ENCODE measurements at regions not wholly inside any gene's neighbourhood (a gene's known extent, or its start where the extent isn't known, plus 50 kb on each side); places are given as distances from the start of the nearest gene placed in this dataset.

DNA sequence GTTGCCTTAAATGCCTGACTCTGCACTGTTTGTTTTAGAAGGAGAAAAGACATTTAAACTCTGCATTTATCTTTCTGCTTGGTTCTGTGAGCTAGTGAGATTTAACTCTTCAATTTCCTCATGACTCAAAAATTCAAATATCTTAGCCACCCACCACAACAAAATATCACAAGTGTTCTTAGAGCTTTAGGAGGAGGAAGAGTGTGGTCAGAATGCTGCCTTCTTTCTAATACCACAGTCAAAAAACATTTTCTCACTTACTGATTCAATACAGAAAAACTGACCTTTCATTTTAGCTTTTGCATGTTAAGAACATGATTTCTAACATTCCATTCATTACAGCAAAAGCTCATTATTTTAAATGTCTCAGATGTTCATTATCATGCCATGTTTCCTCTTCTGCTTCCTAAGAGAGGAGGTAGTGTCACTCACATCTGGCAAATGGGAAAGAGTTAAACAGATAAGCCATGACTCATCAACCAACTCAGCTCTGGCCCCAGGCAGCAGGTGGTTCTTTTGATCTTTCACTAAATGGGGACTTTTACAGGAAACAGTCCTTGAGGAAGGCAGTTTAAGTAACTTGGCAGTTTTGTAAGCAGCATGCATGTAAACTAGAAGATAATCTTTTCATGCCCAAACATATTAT lies 56.4 kb upstream of the RNU6-8 start:
- no peaks in the 10 kb centered on the region for H3K79me2 ChIP-seq (ENCODE audit: control insufficient read depth, insufficient read depth, low read length)
- dilution Hi-C loops (cut with MboI; ENCODE audit: extremely low pct_ligation_motif_present, low sequenced_read_pairs): no loop called here
- H3K9me1 ChIP-seq (ENCODE audit: control insufficient read depth, extremely low read depth, insufficient read depth, low read length): no peaks in the 10 kb centered on the region
- no peak overlapping the region for H2AFZ ChIP-seq (ENCODE audit: control insufficient read depth, low read length)
- H3K9me3 ChIP-seq (ENCODE audit: control insufficient read depth, low read depth, low read length): peaks cover 6% of the 10 kb centered on the region
- peaks cover 16% of the 10 kb centered on the region for H3K4me1 ChIP-seq (ENCODE audit: control insufficient read depth, extremely low read depth, insufficient read depth, low read length)
- H3K27me3 ChIP-seq (ENCODE audit: control insufficient read depth, extremely low read depth, insufficient read depth, low read length): no peaks in the 10 kb centered on the region
- FAIRE-seq (peak; percentile 91), DNase-seq (ENCODE audit: low read depth, low spot score) (peak; percentile 62)
- no peak overlapping the region for H3K9ac ChIP-seq (ENCODE audit: control insufficient read depth, extremely low read depth, insufficient read depth, low read length)
- no peak overlapping the region for H3K4me3 ChIP-seq (ENCODE audit: control insufficient read depth in 2 of 3, extremely low read depth in 1 of 3, insufficient read depth in 2 of 3, low read depth in 1 of 3, low read length in 3 of 3)
- no peak for TF ChIP-seq EZH2 (IDR thresholded peaks at IDR 0.05; ENCODE audit: low read length)
- TF ChIP-seq, protein P1, sequence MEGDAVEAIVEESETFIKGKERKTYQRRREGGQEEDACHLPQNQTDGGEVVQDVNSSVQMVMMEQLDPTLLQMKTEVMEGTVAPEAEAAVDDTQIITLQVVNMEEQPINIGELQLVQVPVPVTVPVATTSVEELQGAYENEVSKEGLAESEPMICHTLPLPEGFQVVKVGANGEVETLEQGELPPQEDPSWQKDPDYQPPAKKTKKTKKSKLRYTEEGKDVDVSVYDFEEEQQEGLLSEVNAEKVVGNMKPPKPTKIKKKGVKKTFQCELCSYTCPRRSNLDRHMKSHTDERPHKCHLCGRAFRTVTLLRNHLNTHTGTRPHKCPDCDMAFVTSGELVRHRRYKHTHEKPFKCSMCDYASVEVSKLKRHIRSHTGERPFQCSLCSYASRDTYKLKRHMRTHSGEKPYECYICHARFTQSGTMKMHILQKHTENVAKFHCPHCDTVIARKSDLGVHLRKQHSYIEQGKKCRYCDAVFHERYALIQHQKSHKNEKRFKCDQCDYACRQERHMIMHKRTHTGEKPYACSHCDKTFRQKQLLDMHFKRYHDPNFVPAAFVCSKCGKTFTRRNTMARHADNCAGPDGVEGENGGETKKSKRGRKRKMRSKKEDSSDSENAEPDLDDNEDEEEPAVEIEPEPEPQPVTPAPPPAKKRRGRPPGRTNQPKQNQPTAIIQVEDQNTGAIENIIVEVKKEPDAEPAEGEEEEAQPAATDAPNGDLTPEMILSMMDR (optimal IDR thresholded peaks at IDR 0.05 in 1 of 3, IDR thresholded peaks at IDR 0.05 in 1 of 3, conservative IDR thresholded peaks at IDR 0.05 in 1 of 3; ENCODE audit: extremely low read depth in 1 of 3, insufficient read depth in 2 of 3, low read length in 3 of 3): no peak
- H4K20me1 ChIP-seq (ENCODE audit: control insufficient read depth, extremely low read depth, insufficient read depth, low read length): no peaks in the 10 kb centered on the region
- H3K27ac ChIP-seq (ENCODE audit: control insufficient read depth, insufficient read depth, low read length): peak overlapping the region; percentile 11
- peak overlapping the region; percentile 23 for H3K4me2 ChIP-seq (ENCODE audit: control insufficient read depth, extremely low read depth, insufficient read depth, low read depth, low read length)
- no peaks in the 10 kb centered on the region for H3K36me3 ChIP-seq (ENCODE audit: control insufficient read depth in 2 of 2, extremely low read depth in 1 of 2, insufficient read depth in 2 of 2, low read length in 2 of 2)

DNA sequence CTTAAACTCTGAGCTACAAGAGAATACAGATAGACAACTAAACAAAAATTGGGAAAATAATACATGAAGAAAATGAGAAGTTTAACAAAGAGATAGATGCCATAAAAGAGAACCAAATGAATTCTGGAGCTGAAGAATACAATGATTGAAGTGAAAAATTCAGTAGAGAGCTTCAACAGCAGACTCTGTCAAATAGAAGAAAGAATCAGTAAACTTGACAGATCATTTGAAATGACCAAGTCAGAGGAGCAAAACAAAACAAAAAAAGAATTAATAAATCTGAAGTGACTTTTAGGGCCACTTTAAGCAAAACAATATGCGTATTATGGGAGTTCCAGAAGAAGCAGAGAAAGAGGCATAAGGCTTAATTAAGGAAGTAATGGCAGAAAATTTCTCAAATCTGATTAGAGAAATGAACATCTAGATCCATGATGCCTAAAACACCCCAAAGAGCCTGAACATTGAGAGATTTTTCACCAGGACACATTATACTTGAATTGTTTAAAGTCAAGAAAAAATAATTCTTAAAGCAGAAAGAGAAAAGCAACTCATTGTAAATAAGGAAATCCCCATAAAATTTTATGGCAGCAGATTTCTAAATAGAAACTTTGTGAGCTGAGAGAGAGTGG lies 61.0 kb upstream of the RNU6-8 start:
- Histone ChIP-seq H3K9me3 (ENCODE audit: control insufficient read depth, low read depth, low read length) (peaks cover 6% of the 10 kb centered on the region), H3K79me2 (ENCODE audit: control insufficient read depth, insufficient read depth, low read length) (no peaks in the 10 kb centered on the region), H3K4me3 (ENCODE audit: control insufficient read depth in 2 of 3, extremely low read depth in 1 of 3, insufficient read depth in 2 of 3, low read depth in 1 of 3, low read length in 3 of 3) (no peak overlapping the region), H3K4me1 (ENCODE audit: control insufficient read depth, extremely low read depth, insufficient read depth, low read length) (peaks cover 11% of the 10 kb centered on the region), H4K20me1 (ENCODE audit: control insufficient read depth, extremely low read depth, insufficient read depth, low read length) (no peaks in the 10 kb centered on the region), H2AFZ (ENCODE audit: control insufficient read depth, low read length) (no peak overlapping the region), H3K27ac (ENCODE audit: control insufficient read depth, insufficient read depth, low read length) (no peak overlapping the region), H3K4me2 (ENCODE audit: control insufficient read depth, extremely low read depth, insufficient read depth, low read depth, low read length) (no peak overlapping the region), H3K36me3 (ENCODE audit: control insufficient read depth in 2 of 2, extremely low read depth in 1 of 2, insufficient read depth in 2 of 2, low read length in 2 of 2) (no peaks in the 10 kb centered on the region), H3K27me3 (ENCODE audit: control insufficient read depth, extremely low read depth, insufficient read depth, low read length) (no peaks in the 10 kb centered on the region), H3K9me1 (ENCODE audit: control insufficient read depth, extremely low read depth, insufficient read depth, low read length) (no peaks in the 10 kb centered on the region), H3K9ac (ENCODE audit: control insufficient read depth, extremely low read depth, insufficient read depth, low read length) (no peak overlapping the region)
- DNase-seq (ENCODE audit: low read depth, low spot score): no peak
- dilution Hi-C loops (cut with MboI; ENCODE audit: extremely low pct_ligation_motif_present, low sequenced_read_pairs): no loop called here
- TF ChIP-seq, protein P1 (optimal IDR thresholded peaks at IDR 0.05 in 1 of 3, IDR thresholded peaks at IDR 0.05 in 1 of 3, conservative IDR thresholded peaks at IDR 0.05 in 1 of 3; ENCODE audit: extremely low read depth in 1 of 3, insufficient read depth in 2 of 3, low read length in 3 of 3): no peak
- no peak for TF ChIP-seq EZH2 (IDR thresholded peaks at IDR 0.05; ENCODE audit: low read length)
- FAIRE-seq: no peak

All from keratinocyte (primary cell).